H1 (cell line): ENCODE measurements at regions not wholly inside any gene's neighbourhood (a gene's known extent, or its start where the extent isn't known, plus 50 kb on each side); places are given as distances from the start of the nearest gene placed in this dataset.

ENCODE experiments used
- CTCF ChIA-PET: fragments of 300-600 bp; sonication (Branson Sonifier 250); formaldehyde crosslinking; loops from one replicate; lab custom pipeline; 2021; ENCODE audit not compliant: partially characterized antibody; lab: Charles Lee
- POLR2A ChIA-PET: fragments of 300-600 bp; sonication (Branson Sonifier 250); formaldehyde crosslinking; loops from one replicate; lab custom pipeline; 2021; ENCODE audit warnings: inconsistent platforms; ENCODE audit not compliant: partially characterized antibody; lab: Charles Lee
- DNase-seq, 2 experiments: peaks; one replicate each; pipeline versions ENCODE4 v3.0.0 to v3.0.0-alpha.2; 2010 to 2022; ENCODE audit warnings: low spot score in 2 of 2, low read depth in 1 of 2, mixed read lengths in 1 of 2
- FAIRE-seq: peaks from 2 replicates; lab custom pipeline; 2011; peaks lifted over from hg19 to GRCh38; lab: Jason Lieb, UNC
- H2AFZ ChIP-seq: 2 replicates; pipeline ENCODE4 v1.8.1; 2012; ENCODE audit warnings: low read length, inconsistent platforms
- H2AK5ac ChIP-seq: 2 replicates; pipeline ENCODE4 v1.6.1; 2013; ENCODE audit warnings: low read depth, low read length
- H2BK120ac ChIP-seq: replicated peaks from 2 replicates; pipeline ENCODE3; 2013; ENCODE audit warnings: low read depth, low read length, inconsistent platforms
- H2BK12ac ChIP-seq: 2 replicates; pipeline ENCODE4 v1.6.1; 2013; ENCODE audit warnings: low read depth, low read length
- H2BK15ac ChIP-seq: 2 replicates; pipeline ENCODE4 v1.6.1; 2013; ENCODE audit warnings: low read length
- H2BK20ac ChIP-seq: 2 replicates; pipeline ENCODE4 v1.6.1; 2013; ENCODE audit warnings: low read length
- H2BK5ac ChIP-seq: 2 replicates; pipeline ENCODE4 v1.6.1; 2013; ENCODE audit warnings: low read depth, low read length
- H3K14ac ChIP-seq: 2 replicates; pipeline ENCODE4 v1.6.1; 2013; ENCODE audit warnings: inconsistent platforms; ENCODE audit not compliant: insufficient read length
- H3K18ac ChIP-seq: 2 replicates; pipeline ENCODE4 v1.6.1; 2013; ENCODE audit warnings: low read length; ENCODE audit errors: extremely low read depth
- H3K23ac ChIP-seq: 2 replicates; pipeline ENCODE4 v1.6.1; 2013; ENCODE audit warnings: inconsistent platforms; ENCODE audit not compliant: insufficient read length
- H3K23me2 ChIP-seq: 2 replicates; pipeline ENCODE4 v1.6.1; 2013; ENCODE audit warnings: low read depth, low read length
- H3K27ac ChIP-seq: 2 replicates; pipeline ENCODE4 v1.6.1; 2011; ENCODE audit warnings: low read depth, low read length, inconsistent platforms
- H3K27me3 ChIP-seq, 4 experiments: replicated peaks in 1 of 4; 1 replicate in 1 of 4; 2 replicates in 3 of 4; pipeline versions ENCODE4 v1.6.1 to v1.8.1; 2011 to 2013; ENCODE audit warnings: low read length in 3 of 4, mild to moderate bottlenecking in 3 of 4, inconsistent platforms in 2 of 4, mixed read lengths in 2 of 4, moderate library complexity in 1 of 4; ENCODE audit not compliant: control insufficient read depth in 3 of 4, insufficient read depth in 3 of 4; ENCODE audit errors: extremely low read depth in 1 of 4
- H3K36me3 ChIP-seq, 4 experiments: 2 replicates each; pipeline versions ENCODE4 v1.6.1 to v1.8.1; 2011 to 2013; ENCODE audit warnings: mild to moderate bottlenecking in 4 of 4, low read length in 3 of 4, moderate library complexity in 2 of 4, control low read depth in 1 of 4, inconsistent platforms in 1 of 4; ENCODE audit not compliant: insufficient read depth in 4 of 4, control insufficient read depth in 2 of 4
- H3K4ac ChIP-seq: replicated peaks from 2 replicates; pipeline ENCODE3; 2013; ENCODE audit warnings: low read length, low read depth, mixed read lengths, inconsistent platforms; ENCODE audit not compliant: insufficient read length
- H3K4me1 ChIP-seq, 4 experiments: replicated peaks in 1 of 4; 1 replicate in 1 of 4; 2 replicates in 3 of 4; pipeline versions ENCODE4 v1.6.1 to v1.8.1; 2011 to 2013; ENCODE audit warnings: low read length in 3 of 4, inconsistent platforms in 2 of 4, mixed read lengths in 1 of 4; ENCODE audit not compliant: insufficient read depth in 4 of 4, control insufficient read depth in 3 of 4
- H3K4me2 ChIP-seq, 2 experiments: 2 replicates each; pipeline versions ENCODE4 v1.6.1 to v1.8.1; 2011 to 2013; ENCODE audit warnings: low read depth in 2 of 2, low read length in 2 of 2, control low read depth in 1 of 2, inconsistent platforms in 1 of 2, mild to moderate bottlenecking in 1 of 2; ENCODE audit not compliant: insufficient read depth in 1 of 2
- H3K4me3 ChIP-seq, 4 experiments: fragments of 200-600, 300-600 bp in 1 of 4; sonication (generic), shearing (Covaris generic), sonication (Bioruptor Twin) in 1 of 4; 2 replicates each; pipeline versions ENCODE4 v1.5.1 to v1.8.1; 2011 to 2016; ENCODE audit warnings: low read length in 4 of 4, low read depth in 3 of 4, control low read depth in 2 of 4, inconsistent platforms in 2 of 4, mild to moderate bottlenecking in 2 of 4, mixed read lengths in 1 of 4, moderate library complexity in 1 of 4; ENCODE audit not compliant: insufficient read depth in 2 of 4; ENCODE audit errors: extremely low read depth in 1 of 4
- H3K56ac ChIP-seq: replicated peaks from 2 replicates; pipeline ENCODE3; 2013; ENCODE audit warnings: low read depth, mild to moderate bottlenecking, mixed read lengths, low read length, inconsistent platforms; ENCODE audit not compliant: insufficient read length
- H3K79me1 ChIP-seq: 2 replicates; pipeline ENCODE4 v1.6.1; 2013; ENCODE audit warnings: low read depth, low read length, control low read depth
- H3K79me2 ChIP-seq, 2 experiments: 2 replicates each; pipeline versions ENCODE4 v1.6.1 to v1.8.1; 2012 to 2013; ENCODE audit warnings: low read length in 2 of 2, mild to moderate bottlenecking in 2 of 2, inconsistent platforms in 1 of 2; ENCODE audit not compliant: insufficient read depth in 2 of 2, control insufficient read depth in 1 of 2
- H3K9ac ChIP-seq, 4 experiments: replicated peaks in 1 of 4; 1 replicate in 1 of 4; 2 replicates in 3 of 4; pipeline versions ENCODE4 v1.6.1 to v1.8.1; 2011 to 2013; ENCODE audit warnings: low read depth in 3 of 4, low read length in 3 of 4, control low read depth in 2 of 4, mild to moderate bottlenecking in 2 of 4, moderate library complexity in 2 of 4, inconsistent platforms in 1 of 4; ENCODE audit errors: extremely low read depth in 1 of 4
- H3K9me3 ChIP-seq, 2 experiments: 2 replicates each; pipeline versions ENCODE4 v1.6.1 to v1.8.1; 2012 to 2013; ENCODE audit warnings: mild to moderate bottlenecking in 2 of 2, moderate library complexity in 2 of 2, control low read depth in 1 of 2, inconsistent platforms in 1 of 2, low read depth in 1 of 2, low read length in 1 of 2, mixed read lengths in 1 of 2; ENCODE audit not compliant: insufficient read depth in 2 of 2
- H4K20me1 ChIP-seq, 2 experiments: replicated peaks in 1 of 2; 2 replicates each; pipeline versions ENCODE3 to v1.8.1; 2011 to 2013; ENCODE audit warnings: inconsistent platforms in 2 of 2, low read length in 2 of 2, mild to moderate bottlenecking in 1 of 2; ENCODE audit not compliant: insufficient read depth in 2 of 2, control insufficient read depth in 1 of 2
- H4K5ac ChIP-seq: 2 replicates; pipeline ENCODE4 v1.6.1; 2013; ENCODE audit warnings: low read length, low read depth, mixed read lengths, inconsistent platforms; ENCODE audit not compliant: insufficient read length
- H4K8ac ChIP-seq: 2 replicates; pipeline ENCODE4 v1.8.0; 2013; ENCODE audit warnings: mild to moderate bottlenecking, moderate library complexity, low read length, inconsistent platforms; ENCODE audit not compliant: insufficient read depth; ENCODE audit errors: extremely low read depth
- H4K91ac ChIP-seq: replicated peaks from 2 replicates; pipeline ENCODE3; 2013; ENCODE audit warnings: low read length, mixed read lengths, inconsistent platforms; ENCODE audit not compliant: insufficient read length
- EGR1 ChIP-seq: IDR thresholded peaks from 2 replicates; pipeline ENCODE4 v1.6.1; 2011; ENCODE audit warnings: low read depth, low read length, borderline replicate concordance
- EP300 ChIP-seq, 2 experiments: IDR thresholded peaks; 1 replicate in 1 of 2; 2 replicates in 1 of 2; pipeline ENCODE4 v1.6.1; 2011 to 2012; ENCODE audit warnings: low read depth in 2 of 2, low read length in 2 of 2, mild to moderate bottlenecking in 2 of 2, borderline replicate concordance in 1 of 2, inconsistent platforms in 1 of 2, moderate library complexity in 1 of 2
- YY1 ChIP-seq: IDR thresholded peaks from 2 replicates; pipeline ENCODE4 v1.6.1; 2011; ENCODE audit warnings: low read depth, mild to moderate bottlenecking, low read length
- WGBS, 2 experiments: shearing (Covaris generic) in 1 of 2; methylation state at CpG; one replicate each; pipeline versions ENCODE4 v1.1.6 to v1.1.7; 2013 to 2015; ENCODE audit warnings: low lambda C conversion rate in 2 of 2, mixed read lengths in 2 of 2, inconsistent platforms in 1 of 2, low coverage in 1 of 2, missing lambda C conversion rate in 1 of 2; ENCODE audit not compliant: insufficient replicate concordance in 2 of 2, insufficient coverage in 1 of 2, insufficient read length in 1 of 2; ENCODE audit errors: extremely low coverage in 1 of 2, missing lambda C conversion rate in 1 of 2; 5-methylcytosine and 5-hydroxymethylcytosine counted together
- TF ChIP-seq, protein P1 (sequence below), 3 experiments: IDR thresholded peaks; 1 replicate in 2 of 3; 2 replicates in 1 of 3; pipeline versions ENCODE4 v1.5.1 to v1.6.1; 2011; ENCODE audit warnings: low read length in 3 of 3, mild to moderate bottlenecking in 3 of 3, inconsistent platforms in 2 of 3, low read depth in 1 of 3, moderate library complexity in 1 of 3; ENCODE audit not compliant: insufficient read depth in 1 of 3; ENCODE audit errors: control extremely low read depth in 1 of 3

DNA sequence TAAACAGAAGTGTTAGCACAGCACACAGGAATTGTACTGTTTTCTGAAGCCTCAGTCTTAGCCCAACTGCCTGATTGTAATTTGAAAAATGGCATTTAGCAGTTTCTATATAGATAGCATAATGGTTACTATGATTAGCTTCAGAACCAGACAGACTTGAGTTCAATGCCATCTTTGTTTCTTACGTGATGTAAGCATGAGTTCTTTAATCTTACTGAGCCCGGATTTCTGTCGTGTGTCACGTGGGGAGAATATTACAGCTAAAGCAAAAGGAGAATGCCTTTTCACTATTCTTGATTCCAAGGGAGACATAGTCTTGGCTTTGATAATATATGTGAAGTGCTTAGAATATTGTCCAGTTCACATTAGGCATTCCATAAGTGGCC is 407.3 kb downstream of the STIM2 start:
- POLR2A ChIA-PET = no interaction called here
- FAIRE-seq (no peak), DNase-seq (no peak)
- Histone ChIP-seq H4K20me1 (no peaks in the 10 kb centered on the region), H3K9ac (no peak overlapping the region), H3K79me1 (no peaks in the 10 kb centered on the region), H2BK5ac (no peak overlapping the region), H3K79me2 (no peaks in the 10 kb centered on the region), H2AK5ac (no peak overlapping the region), H3K4me1 (peaks cover 0 to 6% (median 0%) of the 10 kb centered on the region in 4 experiments; a peak in 1 of 7 replicates), H3K9me3 (no peaks in the 10 kb centered on the region), H3K4me2 (no peak overlapping the region), H3K27ac (no peak overlapping the region), H3K18ac (no peak overlapping the region), H2AFZ (no peak overlapping the region), H2BK20ac (no peak overlapping the region), H2BK12ac (no peak overlapping the region), H3K14ac (no peak overlapping the region), H3K27me3 (no peaks in the 10 kb centered on the region)
- WGBS, 2 experiments = 91% methylated on average over 4 of the region's 4 CpGs; no CpG with 5 or more reads in 1 of the 2 experiments
- TF ChIP-seq, protein P1, sequence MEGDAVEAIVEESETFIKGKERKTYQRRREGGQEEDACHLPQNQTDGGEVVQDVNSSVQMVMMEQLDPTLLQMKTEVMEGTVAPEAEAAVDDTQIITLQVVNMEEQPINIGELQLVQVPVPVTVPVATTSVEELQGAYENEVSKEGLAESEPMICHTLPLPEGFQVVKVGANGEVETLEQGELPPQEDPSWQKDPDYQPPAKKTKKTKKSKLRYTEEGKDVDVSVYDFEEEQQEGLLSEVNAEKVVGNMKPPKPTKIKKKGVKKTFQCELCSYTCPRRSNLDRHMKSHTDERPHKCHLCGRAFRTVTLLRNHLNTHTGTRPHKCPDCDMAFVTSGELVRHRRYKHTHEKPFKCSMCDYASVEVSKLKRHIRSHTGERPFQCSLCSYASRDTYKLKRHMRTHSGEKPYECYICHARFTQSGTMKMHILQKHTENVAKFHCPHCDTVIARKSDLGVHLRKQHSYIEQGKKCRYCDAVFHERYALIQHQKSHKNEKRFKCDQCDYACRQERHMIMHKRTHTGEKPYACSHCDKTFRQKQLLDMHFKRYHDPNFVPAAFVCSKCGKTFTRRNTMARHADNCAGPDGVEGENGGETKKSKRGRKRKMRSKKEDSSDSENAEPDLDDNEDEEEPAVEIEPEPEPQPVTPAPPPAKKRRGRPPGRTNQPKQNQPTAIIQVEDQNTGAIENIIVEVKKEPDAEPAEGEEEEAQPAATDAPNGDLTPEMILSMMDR (IDR thresholded peaks at IDR 0.05; ENCODE audit: control extremely low read depth in 1 of 3, insufficient read depth in 1 of 3, low read depth in 1 of 3, low read length in 3 of 3) = no peak
- TF ChIP-seq YY1 (no peak), EGR1 (no peak), EP300 (IDR thresholded peaks at IDR 0.05; ENCODE audit: borderline replicate concordance in 1 of 2, low read depth in 2 of 2, low read length in 2 of 2) (no peak)
- TF ChIP-seq, all 59 proteins: peak for 0
- Histone ChIP-seq H4K8ac (no peak overlapping the region), H2BK15ac (no peak overlapping the region), H2BK120ac (no peak overlapping the region), H3K4me3 (no peak overlapping the region), H3K23ac (no peak overlapping the region), H3K56ac (no peak overlapping the region), H3K23me2 (no peaks in the 10 kb centered on the region), H3K4ac (no peak overlapping the region), H4K5ac (no peak overlapping the region), H3K36me3 (no peaks in the 10 kb centered on the region), H4K91ac (no peak overlapping the region)
- CTCF ChIA-PET = interaction anchor here (0.9 kb wide), 1 partner anchor 11 kb away, joined by 3 read pairs; no protein-coding TSS in a partner anchor
